22Rv1 (cell line): ENCODE measurements at regions not wholly inside any gene's neighbourhood (a gene's known extent, or its start where the extent isn't known, plus 50 kb on each side); places are given as distances from the start of the nearest gene placed in this dataset.

ENCODE experiments used
- CTCF ChIP-seq: fragments of 450-650 bp; IDR thresholded peaks from 2 replicates; pipeline ENCODE4 v1.5.1; 2017; ENCODE audit warnings: mild to moderate bottlenecking
- ZFX ChIP-seq: fragments of 450-650 bp; IDR thresholded peaks from 2 replicates; pipeline ENCODE4 v1.6.1; 2017; ENCODE audit warnings: antibody characterized with exemption, borderline replicate concordance

DNA sequence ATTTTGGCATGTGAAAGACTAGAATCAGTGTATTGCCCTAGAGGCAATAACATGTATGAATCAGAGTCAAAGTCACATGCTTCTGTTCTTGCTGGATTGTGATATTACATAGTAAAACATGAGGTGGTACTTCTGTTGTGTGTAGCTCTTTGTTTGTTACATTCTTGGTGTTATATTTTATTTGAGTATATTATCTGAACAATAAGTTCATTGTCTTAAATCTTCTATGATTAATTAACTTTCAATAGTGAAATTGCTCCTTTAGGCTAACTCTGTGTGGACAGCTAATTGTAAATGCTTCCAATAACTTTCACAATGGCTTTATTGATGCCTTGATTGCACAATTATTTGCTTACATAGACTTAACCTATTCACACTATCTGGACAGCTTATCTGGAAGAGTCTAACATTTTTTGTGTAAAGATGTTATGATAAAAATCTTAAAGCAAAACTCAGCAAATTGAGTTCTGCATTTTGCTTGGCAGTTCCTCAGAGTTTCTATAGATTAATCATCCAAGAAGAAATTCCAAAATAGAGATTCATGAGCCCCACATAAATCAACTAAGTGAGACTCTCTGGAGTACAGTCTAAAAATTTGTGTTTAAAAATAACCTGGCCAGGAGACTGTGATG lies 239.6 kb upstream of the TUSC1 start:
- TF ChIP-seq CTCF (no peak), ZFX (no peak)
